Thoracic aorta (tissue), 2 donors: ENCODE measurements at regions not wholly inside any gene's neighbourhood (a gene's known extent, or its start where the extent isn't known, plus 50 kb on each side); places are given as distances from the start of the nearest gene placed in this dataset.

ENCODE experiments used
- ATAC-seq: fragments of 150-250 bp; one replicate; pipeline ENCODE4 v1.8.0; 2017; ENCODE audit warnings: low read depth; ENCODE audit not compliant: insufficient number of reproducible peaks, low FRiP score
- DNase-seq: peaks from one replicate; pipeline ENCODE4 v3.0.0-alpha.2; 2020; ENCODE audit warnings: low spot score
- H3K27ac ChIP-seq, 2 donors: fragments of 200-600 bp; sonication (generic); 1 replicate in 1 of 2; 2 replicates in 1 of 2; pipeline ENCODE4 v1.5.1; 2016; ENCODE audit warnings: mild to moderate bottlenecking in 2 of 2, moderate library complexity in 2 of 2
- H3K27me3 ChIP-seq: fragments of 200-600 bp; sonication (generic); replicated peaks from 2 replicates; pipeline ENCODE4 v1.6.0; 2016; ENCODE audit warnings: mild to moderate bottlenecking; ENCODE audit not compliant: insufficient read depth
- H3K36me3 ChIP-seq: fragments of 200-600 bp; sonication (generic); one replicate; pipeline ENCODE4 v1.5.1; 2016
- H3K4me1 ChIP-seq, 2 donors: fragments of 200-600 bp; sonication (generic); 1 replicate in 1 of 2; 2 replicates in 1 of 2; pipeline versions ENCODE4 v1.5.1 to v1.6.0; 2016; ENCODE audit warnings: low read depth in 2 of 2, mild to moderate bottlenecking in 1 of 2; ENCODE audit not compliant: control insufficient read depth in 1 of 2
- H3K4me3 ChIP-seq: fragments of 200-600 bp; sonication (generic); 2 replicates; pipeline ENCODE4 v1.5.1; 2016; ENCODE audit warnings: mild to moderate bottlenecking
- H3K9me3 ChIP-seq: fragments of 200-600 bp; sonication (generic); 2 replicates; pipeline ENCODE4 v1.5.1; 2016
- TF ChIP-seq, protein P1 (sequence below): fragments of 200-600 bp; sonication (generic); IDR thresholded peaks from one replicate; pipeline ENCODE4 v1.5.1; 2019; ENCODE audit warnings: antibody characterized with exemption

DNA sequence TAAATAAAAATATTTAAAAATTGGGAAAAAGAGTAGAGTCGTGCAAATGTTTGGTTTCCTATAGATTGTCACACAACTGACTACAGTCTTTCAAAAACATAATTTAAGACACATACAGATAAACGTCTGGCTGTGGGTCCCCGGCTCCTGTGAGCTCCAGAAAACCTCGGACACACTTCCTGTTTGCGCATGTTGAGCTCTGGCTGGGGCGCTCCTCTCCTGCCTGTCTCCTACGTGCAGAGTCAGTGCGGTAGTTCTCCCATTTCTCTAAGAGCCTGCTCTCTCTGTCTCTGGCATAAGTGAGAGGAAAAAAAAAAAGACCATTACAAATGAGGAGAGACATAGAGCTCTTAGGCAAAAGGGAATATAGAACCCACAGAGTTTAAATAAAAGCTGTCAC is 128.2 kb upstream of the OBI1 start:
- no peak for DNase-seq
- TF ChIP-seq, protein P1, sequence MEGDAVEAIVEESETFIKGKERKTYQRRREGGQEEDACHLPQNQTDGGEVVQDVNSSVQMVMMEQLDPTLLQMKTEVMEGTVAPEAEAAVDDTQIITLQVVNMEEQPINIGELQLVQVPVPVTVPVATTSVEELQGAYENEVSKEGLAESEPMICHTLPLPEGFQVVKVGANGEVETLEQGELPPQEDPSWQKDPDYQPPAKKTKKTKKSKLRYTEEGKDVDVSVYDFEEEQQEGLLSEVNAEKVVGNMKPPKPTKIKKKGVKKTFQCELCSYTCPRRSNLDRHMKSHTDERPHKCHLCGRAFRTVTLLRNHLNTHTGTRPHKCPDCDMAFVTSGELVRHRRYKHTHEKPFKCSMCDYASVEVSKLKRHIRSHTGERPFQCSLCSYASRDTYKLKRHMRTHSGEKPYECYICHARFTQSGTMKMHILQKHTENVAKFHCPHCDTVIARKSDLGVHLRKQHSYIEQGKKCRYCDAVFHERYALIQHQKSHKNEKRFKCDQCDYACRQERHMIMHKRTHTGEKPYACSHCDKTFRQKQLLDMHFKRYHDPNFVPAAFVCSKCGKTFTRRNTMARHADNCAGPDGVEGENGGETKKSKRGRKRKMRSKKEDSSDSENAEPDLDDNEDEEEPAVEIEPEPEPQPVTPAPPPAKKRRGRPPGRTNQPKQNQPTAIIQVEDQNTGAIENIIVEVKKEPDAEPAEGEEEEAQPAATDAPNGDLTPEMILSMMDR: no peak
- Histone ChIP-seq H3K27ac (no peak overlapping the region), H3K4me1 (no peaks in the 10 kb centered on the region), H3K9me3 (no peaks in the 10 kb centered on the region), H3K4me3 (no peak overlapping the region), H3K36me3 (no peaks in the 10 kb centered on the region), H3K27me3 (no peaks in the 10 kb centered on the region)
- no peak for ATAC-seq

DNA sequence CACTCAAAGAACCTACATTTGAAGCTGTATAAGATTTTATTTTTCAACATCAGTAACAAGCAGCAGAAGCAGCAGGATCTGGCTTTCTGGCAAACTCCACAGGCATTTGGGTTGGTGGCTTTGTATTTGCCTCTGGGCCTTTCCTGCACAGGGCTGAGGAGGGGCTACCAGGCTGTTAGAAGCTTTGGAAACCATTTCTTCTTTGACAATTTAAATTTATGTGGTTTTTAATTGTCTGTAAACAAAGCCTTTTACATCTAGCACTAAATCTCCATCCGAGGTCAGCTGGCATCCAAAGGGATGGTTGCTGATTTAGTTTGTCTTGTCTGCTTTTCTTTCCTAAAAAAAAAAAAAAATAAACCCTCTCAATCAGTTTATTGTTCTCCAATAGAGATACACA is 127.5 kb upstream of the OBI1 start:
- TF ChIP-seq, protein P1: no peak
- no peaks in the 10 kb centered on the region for H3K4me1 ChIP-seq
- ATAC-seq (no peak), DNase-seq (no peak)
- no peak overlapping the region for H3K27ac ChIP-seq
- H3K4me3 ChIP-seq: no peak overlapping the region
- no peaks in the 10 kb centered on the region for H3K36me3 ChIP-seq
- no peaks in the 10 kb centered on the region for H3K9me3 ChIP-seq
- no peaks in the 10 kb centered on the region for H3K27me3 ChIP-seq

DNA sequence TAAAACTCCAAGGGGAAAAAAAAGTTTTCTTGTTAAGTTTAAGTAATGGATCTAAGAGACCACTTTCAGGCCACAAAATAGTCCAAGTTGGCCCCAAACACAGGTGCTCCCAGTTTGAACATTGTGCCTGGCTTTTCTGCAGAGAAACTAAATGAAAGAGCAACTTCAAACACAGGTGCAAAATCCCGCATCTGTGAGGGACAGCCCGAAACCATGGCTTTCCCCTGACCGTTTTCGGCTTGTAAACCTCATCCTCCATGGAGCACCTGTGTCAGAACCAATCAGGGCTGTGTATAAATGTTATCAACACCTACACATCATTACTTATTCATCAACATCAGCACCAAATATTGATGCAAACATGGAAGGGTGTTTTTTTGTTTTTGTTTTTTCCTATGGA is 126.8 kb upstream of the OBI1 start:
- DNase-seq (no peak), ATAC-seq (no peak)
- TF ChIP-seq, protein P1: no peak

DNA sequence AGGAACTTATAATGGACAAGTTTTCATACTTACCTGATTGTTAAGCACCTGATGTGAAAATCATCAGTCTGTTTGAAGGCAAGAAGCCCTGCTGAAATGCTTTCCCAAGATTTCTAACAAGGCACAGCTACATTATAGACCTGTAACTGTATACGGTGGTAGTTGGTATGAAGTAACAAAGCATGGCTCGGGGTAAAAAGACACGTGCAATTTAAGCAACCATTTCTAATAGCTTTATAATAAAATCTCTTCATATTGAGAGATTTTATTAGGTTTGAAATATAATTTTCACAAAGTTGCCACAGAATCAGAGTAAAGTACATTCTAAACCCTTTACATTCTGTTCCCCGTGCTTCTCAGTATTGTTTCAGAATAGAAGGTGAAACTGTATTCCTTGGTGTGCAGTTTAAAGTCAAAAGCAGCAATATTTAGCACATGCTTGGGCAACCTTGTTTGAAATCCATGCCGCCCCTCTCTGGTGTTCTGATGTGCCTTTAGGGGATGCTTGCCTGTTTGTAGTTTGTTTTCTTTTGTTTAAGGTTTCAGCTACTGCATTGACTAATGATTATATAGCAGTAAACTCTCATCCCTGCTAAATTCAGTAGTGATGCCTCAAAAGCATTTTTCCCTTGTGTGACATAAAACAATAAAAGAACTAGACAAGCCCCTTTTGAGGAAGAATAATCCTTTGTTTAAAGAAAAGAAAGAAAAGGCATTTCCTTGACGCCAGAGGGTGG is 125.2 kb upstream of the OBI1 start:
- DNase-seq: no peak
- ATAC-seq: no peak
- Histone ChIP-seq H3K9me3 (no peaks in the 10 kb centered on the region), H3K27me3 (no peaks in the 10 kb centered on the region), H3K4me1 (no peaks in the 10 kb centered on the region), H3K27ac (no peak overlapping the region), H3K4me3 (no peak overlapping the region), H3K36me3 (no peaks in the 10 kb centered on the region)
- TF ChIP-seq, protein P1: no peak

More for the DNA sequence above, 126.8 kb upstream of the OBI1 start:
- Histone ChIP-seq H3K36me3 (no peaks in the 10 kb centered on the region), H3K4me1 (no peaks in the 10 kb centered on the region), H3K27ac (no peak overlapping the region), H3K9me3 (no peaks in the 10 kb centered on the region), H3K27me3 (no peaks in the 10 kb centered on the region), H3K4me3 (no peak overlapping the region)

DNA sequence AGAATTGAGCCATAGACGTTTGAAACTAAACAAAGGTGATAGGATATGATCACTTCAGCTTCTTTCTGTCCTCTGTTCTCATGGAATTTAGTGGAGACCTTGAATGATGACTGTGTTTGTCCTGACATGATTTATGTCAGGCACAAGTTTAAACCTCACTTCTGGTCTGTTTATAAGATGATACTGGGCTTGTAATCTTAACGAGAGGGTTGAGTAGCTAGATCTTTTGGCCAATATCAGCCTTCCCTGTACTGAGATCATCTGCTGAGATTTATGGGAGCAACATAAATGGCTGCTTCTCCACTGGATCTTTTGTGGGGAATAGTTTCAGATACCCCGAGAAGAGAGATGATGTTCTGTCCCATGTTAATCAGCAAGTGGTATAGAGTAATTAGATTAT is 121.8 kb upstream of the OBI1 start:
- Histone ChIP-seq H3K36me3 (no peaks in the 10 kb centered on the region), H3K9me3 (no peaks in the 10 kb centered on the region), H3K27me3 (no peaks in the 10 kb centered on the region), H3K4me1 (no peaks in the 10 kb centered on the region), H3K27ac (no peak overlapping the region), H3K4me3 (no peak overlapping the region)
- TF ChIP-seq, protein P1: no peak
- DNase-seq: no peak
- no peak for ATAC-seq
